ENCODE measurements at regions not wholly inside any gene's neighbourhood (a gene's known extent, or its start where the extent isn't known, plus 50 kb on each side); places are given as distances from the start of the nearest gene placed in this dataset.

- DNase-seq, result no peak
Observed at GRCh38 chr5:165504674-165505073, 1999.3 kb downstream of the MAT2B start.

GRCh38 chr5:165508286-165508685, 2002.9 kb downstream of the MAT2B start:
- DNase-seq, result no peak

- DNase-seq, result no peak
Observed at GRCh38 chr5:165508861-165509260, 2003.4 kb downstream of the MAT2B start.

GRCh38 chr5:165521816-165522610, 2016.6 kb downstream of the MAT2B start:
- no peak for DNase-seq

GRCh38 chr5:165525271-165525670, 2019.9 kb downstream of the MAT2B start:
- DNase-seq, result no peak

- DNase-seq, result no peak
Observed at GRCh38 chr5:165526357-165526756, 2020.9 kb downstream of the MAT2B start.

GRCh38 chr5:165527577-165527976, 2022.2 kb downstream of the MAT2B start:
- DNase-seq, result no peak

GRCh38 chr5:165538065-165538464, 2032.6 kb downstream of the MAT2B start:
- DNase-seq, result no peak

- DNase-seq, result no peak
Observed at GRCh38 chr5:165559645-165560044, 2054.2 kb downstream of the MAT2B start.

- DNase-seq, result no peak
Observed at GRCh38 chr5:165560648-165561047, 2055.2 kb downstream of the MAT2B start.

- DNase-seq, result no peak
Observed at GRCh38 chr5:165565911-165566310, 2060.5 kb downstream of the MAT2B start.

GRCh38 chr5:165569551-165569950, 2064.1 kb downstream of the MAT2B start:
- DNase-seq, result no peak

- DNase-seq, result no peak
Observed at GRCh38 chr5:165573445-165573844, 2068.0 kb downstream of the MAT2B start.

- DNase-seq, result no peak
Observed at GRCh38 chr5:165574100-165574499, 2068.7 kb downstream of the MAT2B start.

GRCh38 chr5:165576678-165577275, 2071.4 kb downstream of the MAT2B start:
- no peak for DNase-seq

- DNase-seq, result no peak
Observed at GRCh38 chr5:165579911-165580310, 2074.5 kb downstream of the MAT2B start.

- no peak for DNase-seq
Observed at GRCh38 chr5:165594693-165595092, 2089.3 kb downstream of the MAT2B start.

- no peak for DNase-seq
Observed at GRCh38 chr5:165602529-165602928, 2097.1 kb downstream of the MAT2B start.

- no peak for DNase-seq
Observed at GRCh38 chr5:165607026-165607425, 2101.6 kb downstream of the MAT2B start.

GRCh38 chr5:165609871-165610270, 2104.5 kb downstream of the MAT2B start:
- no peak for DNase-seq

- no peak for DNase-seq
Observed at GRCh38 chr5:165616490-165617405, 2111.3 kb downstream of the MAT2B start.

GRCh38 chr5:165617491-165617890, 2112.1 kb downstream of the MAT2B start:
- DNase-seq, result no peak

- no peak for DNase-seq
Observed at GRCh38 chr5:165620394-165620793, 2115.0 kb downstream of the MAT2B start.

Data from NCI-H526 (cell line).